Stimulated activated CD4-positive, alpha-beta T cell treated with anti-CD3 and anti-CD28 coated beads, Interleukin-4, amount 100 ng/mL, for 24 hours (primary cell): ENCODE measurements at regions not wholly inside any gene's neighbourhood (a gene's known extent, or its start where the extent isn't known, plus 50 kb on each side); places are given as distances from the start of the nearest gene placed in this dataset.

Experiments
- DNase-seq: peaks from one replicate; pipeline ENCODE4 v3.0.0-alpha.2; 2020

DNA sequence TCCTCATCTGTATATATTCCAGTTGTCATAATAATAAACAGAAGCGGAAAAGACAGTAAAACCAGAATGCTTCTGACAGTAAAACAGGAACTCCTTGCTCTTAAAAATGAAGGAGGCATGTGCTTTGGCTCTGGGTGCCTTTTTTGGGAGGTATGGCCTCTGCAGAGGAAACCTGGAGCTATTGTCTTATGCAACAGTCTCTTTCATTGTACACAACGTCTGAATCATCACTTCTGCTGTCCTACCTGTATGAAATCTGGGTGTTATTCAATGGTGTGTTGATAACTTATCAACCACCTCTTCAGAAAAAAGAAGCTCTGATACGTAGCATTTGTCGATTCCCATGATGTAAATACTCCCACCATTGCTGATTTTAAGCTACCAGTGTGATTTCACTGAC is 64.8 kb downstream of the CDCA7 start:
- no peak for DNase-seq

DNA sequence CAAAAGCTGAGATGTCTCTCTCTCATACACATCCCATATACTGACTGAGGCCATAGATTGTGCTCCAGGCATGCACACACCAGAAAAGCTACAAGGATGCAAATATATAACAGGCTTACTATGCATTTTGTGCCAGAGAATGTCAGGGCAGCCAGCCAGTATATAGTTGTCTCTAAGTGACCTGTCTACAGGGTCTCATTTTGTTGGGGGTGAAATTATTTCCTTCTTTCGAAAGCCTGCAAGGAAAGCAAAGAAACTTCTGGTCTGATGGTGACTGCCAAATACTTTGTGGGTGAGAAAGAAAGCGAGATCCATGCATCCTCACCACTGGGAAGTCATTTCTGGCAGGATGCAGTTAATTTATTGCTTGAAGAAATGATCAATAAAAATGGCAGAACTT is 70.2 kb downstream of the CDCA7 start:
- no peak for DNase-seq

DNA sequence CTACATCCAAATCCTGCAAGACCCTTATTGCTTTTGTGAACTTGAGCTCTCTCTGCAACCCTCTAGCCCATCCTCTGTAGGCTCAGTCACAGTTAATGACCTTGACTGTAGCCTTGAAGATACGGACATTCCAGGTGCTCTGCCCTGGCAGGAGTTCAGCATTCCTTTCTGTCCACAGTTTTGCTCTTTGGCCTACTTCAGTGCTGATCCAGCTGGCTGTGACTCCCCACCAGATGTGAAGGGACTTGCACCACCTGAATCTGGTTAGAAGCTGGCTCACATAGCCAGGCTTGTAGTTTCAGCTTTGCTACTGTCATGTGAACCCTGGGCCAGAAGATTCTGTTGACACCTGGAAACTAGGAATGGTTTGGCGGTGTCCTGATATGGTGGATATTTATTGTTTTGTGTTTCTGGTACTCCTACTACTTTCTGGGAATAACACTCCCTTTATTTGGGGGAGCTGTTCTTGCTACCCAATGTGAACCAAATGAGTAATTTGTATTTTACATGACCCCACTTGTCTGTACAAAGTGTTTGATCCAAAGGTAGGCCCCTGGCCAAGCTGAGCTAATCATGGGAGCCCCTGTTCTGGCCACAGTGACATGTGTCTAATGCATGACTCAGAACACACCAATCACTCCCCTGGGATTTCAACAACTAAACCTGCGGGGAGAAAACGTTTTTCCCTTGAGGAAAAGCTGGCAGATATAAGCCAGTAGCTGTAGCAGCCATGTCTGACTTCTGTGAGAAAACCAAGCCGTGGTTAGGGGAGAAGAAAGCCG is 73.4 kb downstream of the CDCA7 start:
- no peak for DNase-seq

DNA sequence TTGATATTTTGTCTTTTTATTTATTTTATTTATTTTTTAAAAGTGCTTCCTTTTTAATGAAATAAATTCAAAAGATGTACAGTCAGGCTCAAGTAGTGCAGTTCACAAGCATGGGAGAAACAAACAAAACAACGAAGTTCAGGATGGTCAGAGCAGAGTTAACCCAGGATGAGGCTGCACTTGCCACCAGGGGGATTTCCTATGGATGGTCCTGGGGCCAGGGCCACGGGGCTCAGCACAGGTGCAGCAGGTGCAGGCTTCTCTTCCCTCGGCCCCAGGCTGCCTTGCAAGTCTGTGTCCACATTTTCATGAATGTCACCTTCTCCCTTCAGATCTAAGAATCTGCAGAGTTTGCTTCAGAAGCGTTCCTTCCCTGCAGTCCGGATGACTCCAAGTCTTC is 76.5 kb downstream of the CDCA7 start:
- no peak for DNase-seq

DNA sequence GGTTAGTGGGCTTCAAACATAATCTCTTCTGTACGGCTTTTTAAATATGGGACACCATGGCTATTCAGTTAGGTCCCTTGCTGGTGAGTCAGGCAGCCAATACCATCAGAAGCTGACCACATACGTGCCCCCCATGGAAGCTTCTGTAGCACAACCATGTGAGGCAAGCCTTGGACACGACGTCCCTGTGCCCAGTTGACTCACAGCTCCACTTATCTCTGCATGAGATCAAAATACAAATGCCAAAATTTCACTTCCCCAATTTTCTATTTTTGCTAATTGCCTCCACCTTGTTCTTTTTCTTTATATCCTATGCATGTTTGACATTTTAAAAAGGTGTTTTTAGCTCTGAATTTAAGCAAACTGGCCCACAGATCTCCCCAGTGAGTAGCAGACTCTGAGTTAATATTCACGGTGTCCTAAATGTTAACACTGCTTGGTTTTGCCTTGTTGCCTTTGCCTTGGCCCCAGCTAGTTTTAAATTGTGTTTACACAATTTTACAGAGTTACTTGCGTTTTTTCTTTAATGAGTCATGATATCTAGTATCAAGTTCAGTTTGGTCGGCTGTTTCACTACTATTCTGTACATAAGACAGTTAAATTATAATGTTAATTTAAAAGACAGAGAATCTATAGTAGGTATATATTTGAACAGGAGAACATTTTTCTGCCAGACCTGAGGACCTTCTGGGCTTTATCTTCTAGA is 77.5 kb downstream of the CDCA7 start:
- DNase-seq: no peak

DNA sequence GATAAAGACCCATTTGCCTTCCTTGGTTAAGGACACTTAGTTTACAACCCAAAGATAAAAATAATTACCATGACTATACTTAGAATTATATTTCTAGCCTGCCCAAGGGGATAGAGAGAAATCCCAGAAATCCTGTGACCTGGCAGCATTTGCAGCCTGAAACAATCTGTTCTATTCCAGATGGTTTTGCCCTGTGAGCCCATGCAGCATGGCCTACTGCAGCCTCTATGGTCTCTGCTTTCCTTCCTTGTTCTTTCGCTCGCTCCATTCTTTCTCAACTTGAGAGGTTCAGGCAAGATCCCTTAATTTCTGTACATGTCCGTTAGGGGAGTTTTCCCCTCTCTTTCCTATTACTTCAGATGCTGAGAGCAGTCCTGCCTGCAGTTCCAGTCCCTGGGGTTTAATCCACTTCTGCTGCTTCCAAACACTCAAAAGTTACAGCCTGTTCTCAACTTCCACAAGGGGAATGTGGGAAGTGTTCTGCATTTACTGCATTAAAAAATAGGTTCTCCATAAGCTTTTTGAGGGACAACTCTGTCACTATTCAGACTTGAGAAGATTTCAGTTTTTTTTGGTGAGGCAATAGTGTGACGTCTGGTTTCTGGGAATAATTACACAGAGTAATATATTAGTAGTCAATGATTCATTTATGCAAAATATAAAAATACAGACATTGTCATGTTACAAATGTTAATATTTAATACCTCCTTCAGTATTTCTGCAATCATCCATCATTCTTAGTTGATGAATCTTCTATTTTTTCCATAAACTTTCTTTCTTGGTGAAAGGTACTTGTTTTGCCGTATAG is 80.3 kb downstream of the CDCA7 start:
- DNase-seq: no peak

DNA sequence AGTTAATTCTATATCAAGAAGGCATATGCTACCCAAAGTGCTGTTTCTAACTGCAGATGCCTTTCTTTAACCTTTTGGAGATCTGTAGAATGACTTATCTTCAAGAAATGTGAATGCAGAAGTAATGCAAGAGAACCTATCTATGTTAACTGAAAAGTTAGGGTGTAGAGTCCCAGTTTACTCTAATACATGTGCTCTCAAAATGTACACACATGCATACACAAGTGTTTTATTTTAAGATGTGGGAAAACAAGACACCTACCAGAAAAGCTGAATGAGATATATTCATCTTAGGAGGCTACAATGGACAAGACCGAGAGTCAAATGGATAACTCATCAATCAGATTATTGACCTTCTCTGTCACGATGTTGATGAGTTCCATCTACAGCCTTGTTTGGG is 80.9 kb downstream of the CDCA7 start:
- no peak for DNase-seq

DNA sequence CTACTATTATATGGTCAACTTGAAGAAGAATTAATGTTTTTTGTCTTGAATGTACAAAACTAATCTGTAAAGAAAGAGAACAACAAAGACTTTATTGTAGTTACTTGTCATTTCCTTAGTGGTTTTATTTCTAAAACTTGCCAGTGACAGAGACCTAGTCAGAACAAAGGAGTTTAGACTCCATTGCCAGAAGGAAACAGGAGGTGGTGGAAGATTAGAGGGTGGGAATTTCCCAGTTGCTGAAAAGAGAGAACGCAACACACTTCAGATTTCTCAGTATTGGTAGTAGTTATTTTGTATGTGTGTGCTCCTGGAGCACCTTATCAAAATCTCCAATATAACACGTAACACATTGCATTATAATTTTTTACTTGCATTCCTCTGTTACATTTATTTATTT is 81.4 kb downstream of the CDCA7 start:
- no peak for DNase-seq

DNA sequence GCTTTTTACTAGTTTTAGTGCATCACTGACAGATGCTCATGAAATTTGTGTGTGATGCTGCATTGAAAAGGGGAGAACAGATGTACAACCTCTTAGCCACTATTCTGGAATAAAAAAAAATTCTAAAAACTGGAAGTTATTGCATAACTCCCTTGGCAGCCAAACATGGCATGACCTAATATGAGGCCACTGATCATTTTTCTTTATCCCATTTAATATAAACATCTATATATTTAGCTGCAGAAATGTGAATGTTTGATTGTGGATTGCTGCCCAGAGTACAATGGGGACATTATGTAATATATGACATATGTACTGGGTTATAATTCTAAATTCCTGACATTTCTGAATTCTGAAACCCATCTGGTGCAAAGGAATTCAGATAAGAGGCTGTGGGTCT is 86.5 kb downstream of the CDCA7 start:
- DNase-seq: no peak

DNA sequence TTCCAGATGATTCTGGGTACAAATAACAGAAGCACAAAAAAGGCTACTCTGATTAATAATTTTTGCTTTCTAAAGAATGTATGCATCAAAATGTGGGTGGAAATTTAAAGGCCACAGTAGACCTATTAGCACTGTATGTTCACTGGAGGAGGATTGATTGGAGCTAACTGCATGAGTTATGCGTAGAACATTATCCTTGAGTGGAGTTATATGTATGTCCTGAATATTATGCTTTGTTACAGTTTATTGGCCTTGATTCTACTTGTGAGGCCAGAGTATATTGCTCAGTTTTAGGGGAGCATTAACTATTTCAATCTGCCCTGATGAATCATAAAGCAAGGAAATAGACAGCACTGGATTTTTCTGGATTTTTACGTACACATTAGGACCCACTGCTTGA is 87.9 kb downstream of the CDCA7 start:
- DNase-seq: no peak

DNA sequence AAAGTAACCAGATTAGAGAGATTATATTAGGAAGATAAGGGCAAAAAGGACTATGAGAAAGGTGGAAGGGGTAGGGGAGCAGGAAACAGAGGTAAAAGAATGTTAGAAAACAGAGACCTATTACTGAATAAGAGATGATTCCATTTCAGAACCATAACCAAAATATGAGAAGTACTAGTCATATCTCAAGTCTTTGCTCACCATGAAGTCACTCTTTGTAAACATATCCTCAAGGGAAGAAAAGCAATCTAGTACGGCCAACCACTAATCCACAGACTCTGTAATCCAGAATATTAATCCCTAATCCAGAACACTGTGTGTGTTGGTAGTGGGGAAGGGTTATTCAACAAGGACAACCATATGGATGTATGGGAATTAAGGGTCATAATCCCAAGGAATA is 92.0 kb downstream of the CDCA7 start:
- no peak for DNase-seq

DNA sequence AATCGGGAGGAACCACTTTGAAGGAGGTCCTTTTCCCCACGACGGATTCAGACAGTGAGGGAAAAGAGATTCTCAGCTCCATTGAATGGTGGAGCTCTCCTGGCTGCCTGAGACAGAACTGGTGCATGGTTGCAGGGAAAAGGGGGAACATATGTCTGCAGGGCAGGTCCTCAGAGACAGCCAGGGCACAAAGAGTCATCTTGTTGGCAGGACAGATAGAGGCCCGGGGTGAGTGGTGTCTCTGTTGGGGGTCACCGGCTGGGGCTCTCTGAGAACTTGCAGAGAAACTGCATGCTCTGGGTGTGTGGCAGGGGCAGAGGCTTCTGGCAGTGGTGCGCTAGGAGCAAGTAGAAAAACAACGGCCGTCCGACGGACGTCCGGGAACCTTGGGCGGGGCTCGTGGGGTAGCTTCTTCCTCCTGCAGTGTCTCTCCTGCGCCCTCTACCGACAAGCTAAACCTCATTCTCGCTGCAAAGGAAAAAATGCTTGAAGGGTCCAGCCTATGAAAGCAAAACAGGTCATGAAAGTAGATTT is 94.3 kb downstream of the CDCA7 start:
- DNase-seq: peak; percentile 66

DNA sequence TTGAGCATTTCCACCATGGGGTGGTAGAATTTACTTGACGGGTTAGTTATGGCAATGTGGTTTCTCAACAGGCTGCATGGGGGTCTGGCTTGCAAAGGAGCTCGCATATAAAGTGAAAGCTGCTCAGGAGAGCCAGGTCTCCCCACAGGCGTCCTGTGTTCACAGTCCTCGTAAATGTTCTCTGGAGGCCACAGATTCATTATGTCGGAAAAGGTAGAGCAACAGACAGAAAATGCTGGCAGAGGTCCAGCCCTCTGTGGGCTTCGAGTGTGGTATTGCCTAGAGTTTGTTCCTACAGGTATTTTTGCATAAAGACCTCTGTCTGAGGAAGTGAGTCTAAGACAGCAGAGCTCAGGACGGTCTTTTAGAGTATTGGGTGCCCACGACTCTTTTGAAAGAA is 96.4 kb downstream of the CDCA7 start:
- DNase-seq: no peak

DNA sequence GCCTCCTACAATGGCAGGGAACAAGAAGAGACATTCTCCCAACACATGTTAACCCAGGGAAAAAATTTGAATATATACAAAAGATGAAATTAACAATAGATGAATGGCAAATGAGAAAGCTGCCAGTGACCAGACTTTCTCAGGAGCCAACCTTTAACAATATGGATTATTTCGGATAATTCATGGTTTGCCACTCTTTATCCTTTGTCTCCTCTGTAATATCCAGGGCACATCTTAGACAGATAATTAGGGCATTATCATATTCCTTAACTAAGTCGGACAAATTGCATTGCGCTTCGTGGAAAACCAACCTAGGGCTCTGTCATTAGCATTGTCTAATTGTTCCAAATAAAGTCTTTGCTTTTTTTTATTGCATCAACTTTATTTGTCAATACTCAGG is 97.3 kb downstream of the CDCA7 start:
- no peak for DNase-seq

DNA sequence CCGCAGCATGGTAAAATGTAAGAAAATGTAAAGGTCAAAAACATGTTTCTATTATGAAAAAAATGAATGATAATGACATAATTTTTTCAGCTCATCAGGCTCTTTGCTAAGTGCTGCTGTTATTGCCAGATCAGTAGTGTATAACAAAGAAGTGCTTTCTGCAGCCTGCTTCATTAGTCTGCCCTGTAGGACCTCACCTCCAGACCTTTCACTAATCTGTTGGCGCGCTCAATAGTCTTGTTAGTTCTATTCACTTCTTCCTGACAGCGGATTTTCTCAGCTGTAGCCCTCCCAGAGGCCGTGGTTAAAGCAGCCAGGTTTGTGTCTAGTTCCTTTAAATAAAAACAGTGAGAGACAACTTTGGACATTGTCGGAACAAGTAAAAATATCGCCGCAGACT is 97.7 kb downstream of the CDCA7 start:
- DNase-seq: no peak

DNA sequence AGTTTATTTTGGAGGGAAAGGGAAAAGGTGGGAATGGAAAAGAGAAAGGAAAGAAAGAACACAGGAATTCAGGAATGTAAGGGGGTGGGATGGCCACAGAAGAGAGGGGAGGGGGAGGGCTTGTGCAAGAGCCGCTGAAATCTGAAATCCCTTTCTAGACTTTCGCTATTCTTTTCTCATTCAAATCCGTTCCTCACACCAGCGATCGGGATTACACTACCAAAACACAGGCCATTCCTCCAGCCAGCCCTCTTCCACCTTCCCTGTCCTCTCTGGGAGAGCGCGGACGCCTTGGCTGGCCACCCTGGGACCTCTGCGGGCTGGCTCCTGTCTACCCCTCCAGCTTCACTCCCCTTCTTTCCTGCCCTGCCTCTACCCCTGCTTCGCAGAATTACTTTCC is 102.3 kb downstream of the CDCA7 start:
- DNase-seq: no peak

DNA sequence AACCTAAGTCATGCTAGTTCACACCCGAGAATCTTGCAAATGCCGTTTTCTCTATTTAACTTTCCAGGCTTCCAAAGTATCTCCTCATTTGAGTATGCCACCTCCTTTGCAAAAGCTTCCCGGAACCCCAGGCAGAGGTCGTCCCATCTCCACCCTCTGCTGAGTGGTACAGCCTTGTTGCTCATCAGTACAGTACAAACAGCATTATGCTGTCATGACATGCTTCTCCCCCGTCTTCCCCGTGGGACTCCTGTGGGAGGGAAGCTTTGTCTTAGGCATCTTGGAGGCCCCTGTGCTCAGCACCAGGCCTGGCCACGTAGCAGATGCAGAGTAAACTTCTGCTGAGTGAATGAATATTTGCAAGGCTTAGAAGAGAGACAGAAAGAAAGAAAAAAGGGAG is 102.7 kb downstream of the CDCA7 start:
- DNase-seq: no peak

DNA sequence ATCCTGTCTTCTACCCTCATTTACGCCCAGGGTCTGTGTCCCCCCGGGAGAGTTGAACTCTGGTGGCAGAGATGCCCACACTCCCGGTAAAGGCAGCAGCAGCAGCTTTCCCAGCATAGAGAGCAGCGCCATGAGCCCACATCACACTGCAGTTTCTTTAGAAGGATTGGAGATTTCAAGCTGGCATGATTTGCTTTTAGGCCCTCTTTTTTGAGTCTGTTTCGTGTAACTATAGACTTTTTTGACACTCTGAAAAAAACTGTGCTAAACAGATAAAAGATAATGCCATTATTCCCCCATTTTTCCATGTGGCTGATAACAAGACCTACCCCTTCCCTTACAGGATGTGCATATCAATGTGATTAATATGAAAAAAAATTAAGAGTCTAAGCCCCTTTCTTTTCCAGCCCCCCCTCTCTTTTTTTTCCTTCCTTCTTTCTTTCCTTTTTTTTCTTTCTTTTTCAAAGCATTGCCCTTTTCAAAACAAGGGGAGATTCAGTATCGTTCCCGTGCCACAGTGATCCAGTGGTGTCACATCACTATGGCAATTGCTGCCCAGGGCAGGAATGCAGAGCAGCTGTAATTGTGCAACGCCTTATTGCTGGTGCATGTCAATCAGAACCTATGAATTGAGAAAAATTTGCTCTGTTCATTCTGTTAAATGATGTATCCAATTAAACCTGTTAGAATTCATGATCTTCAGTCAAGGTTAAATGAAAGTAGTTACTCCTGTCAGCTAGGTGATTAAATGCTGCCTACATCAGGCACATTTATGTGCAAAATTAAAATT is 104.5 kb downstream of the CDCA7 start:
- DNase-seq: no peak

DNA sequence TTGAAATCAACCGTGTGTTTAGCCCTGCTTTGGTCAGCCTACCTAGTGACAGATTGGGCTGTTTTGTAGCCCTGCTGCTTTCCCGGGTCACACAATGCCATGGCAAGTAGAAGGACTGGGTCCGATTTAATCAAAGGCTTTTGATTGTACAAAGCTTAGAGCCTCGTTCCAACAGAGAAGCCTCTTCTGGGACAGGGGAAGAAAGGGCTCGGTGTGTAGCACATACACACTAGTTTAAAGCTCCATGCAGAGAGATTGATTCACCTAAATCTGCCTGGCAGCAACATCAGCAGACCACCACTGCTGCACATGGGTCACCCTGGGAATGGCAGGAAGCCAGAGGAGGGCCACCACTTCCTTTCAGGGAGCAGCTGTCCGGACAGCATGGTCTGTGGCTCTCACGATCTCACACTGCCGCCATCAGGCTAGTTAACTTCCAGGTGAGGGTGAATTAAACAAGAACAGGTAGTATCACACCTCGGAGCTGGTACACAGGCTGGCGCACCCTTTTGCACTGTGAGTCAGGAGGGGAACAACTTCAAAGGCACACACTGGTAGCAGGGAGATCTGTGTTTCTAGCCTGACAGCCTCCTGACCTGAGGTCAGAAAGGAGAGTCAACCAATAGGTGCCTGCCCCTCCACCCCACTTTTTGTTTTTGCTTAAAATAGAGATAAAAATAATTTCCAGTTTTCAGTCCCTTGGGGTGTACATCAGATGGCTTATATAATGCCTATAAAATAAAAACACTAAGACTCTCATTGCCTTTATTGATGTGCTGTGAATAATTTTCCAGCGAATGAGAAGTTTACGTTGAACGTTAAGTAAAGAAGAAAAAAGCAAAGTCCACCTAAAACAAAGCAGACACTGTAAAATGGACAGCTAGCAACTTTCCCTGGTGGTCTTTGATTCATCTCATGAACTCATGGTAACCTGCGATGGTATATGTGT is 108.5 kb downstream of the CDCA7 start:
- no peak for DNase-seq

DNA sequence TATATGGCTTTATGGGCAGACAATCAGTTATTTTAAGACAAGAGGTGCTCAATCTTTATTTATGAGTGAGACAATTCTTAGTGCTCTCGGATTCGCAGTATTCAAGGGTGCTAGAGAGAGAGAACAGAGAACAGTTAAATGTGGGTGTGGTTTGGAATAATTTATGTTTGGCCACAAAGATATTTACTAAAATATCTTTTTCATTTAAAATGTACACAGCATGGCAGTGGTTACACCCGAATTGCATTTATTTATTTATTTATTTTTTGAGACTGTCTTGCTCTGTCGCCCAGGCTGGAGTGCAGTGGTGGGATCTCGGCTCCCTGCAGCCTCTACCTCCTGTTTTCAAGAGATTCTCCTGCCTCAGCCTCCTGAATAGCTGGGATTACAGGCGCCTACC is 109.2 kb downstream of the CDCA7 start:
- no peak for DNase-seq

DNA sequence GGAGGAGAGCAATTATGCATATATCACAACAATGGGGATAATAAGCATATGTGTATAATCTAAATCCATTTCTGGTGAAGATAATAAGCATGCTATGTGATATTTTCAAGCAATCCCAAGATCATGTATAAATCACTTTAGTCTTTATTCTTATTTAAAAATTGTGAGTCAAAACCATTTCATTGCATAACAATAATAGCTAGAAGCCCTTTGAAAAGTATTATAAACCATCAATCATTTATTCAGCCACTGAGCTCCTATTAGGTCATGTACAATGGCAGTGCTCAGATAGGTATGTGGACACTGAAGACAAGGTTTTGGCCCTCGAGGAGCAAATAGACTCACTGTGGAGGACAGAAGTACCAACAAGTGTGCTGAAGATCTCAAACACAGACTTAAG is 113.1 kb downstream of the CDCA7 start:
- no peak for DNase-seq
